Stimulated activated CD4-positive, alpha-beta T cell treated with anti-CD3 and anti-CD28 coated beads, Interleukin-2, amount 100 ng/mL, for 48 hours (primary cell): ENCODE measurements at regions not wholly inside any gene's neighbourhood (a gene's known extent, or its start where the extent isn't known, plus 50 kb on each side); places are given as distances from the start of the nearest gene placed in this dataset.
"Not testable (repeated sequence)": the region's sequence is repeated elsewhere in the genome, so short reads cannot be mapped to it uniquely, and the experiment has no call there.

Source experiments
- DNase-seq, 2 donors: peaks; one replicate each; pipeline ENCODE4 v3.0.0-alpha.2; 2020

- no peak for DNase-seq
Observed at GRCh38 chr2:193869564-193869963, 1674.8 kb upstream of the TMEFF2 start.

DNA sequence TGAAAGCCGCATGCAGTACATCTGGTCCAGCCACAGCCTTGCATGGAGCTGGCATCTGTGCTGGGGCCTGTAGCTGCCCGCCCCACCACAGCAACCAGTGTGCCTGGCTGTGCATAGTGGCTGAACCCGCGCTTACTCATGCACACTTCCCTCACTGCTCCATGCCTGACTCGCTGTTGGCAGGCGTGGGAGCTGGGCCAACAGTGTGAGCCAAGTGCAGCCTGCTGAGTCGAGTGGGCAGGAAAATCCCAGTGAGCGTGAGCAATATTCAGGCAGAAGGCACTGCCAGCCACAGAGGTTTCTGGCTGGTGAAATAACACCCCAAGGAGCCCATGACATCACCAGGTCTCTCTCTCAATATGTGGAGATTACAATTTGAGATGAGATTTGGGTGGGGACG, 1674.1 kb upstream of the TMEFF2 start:
- DNase-seq: no peak

DNA sequence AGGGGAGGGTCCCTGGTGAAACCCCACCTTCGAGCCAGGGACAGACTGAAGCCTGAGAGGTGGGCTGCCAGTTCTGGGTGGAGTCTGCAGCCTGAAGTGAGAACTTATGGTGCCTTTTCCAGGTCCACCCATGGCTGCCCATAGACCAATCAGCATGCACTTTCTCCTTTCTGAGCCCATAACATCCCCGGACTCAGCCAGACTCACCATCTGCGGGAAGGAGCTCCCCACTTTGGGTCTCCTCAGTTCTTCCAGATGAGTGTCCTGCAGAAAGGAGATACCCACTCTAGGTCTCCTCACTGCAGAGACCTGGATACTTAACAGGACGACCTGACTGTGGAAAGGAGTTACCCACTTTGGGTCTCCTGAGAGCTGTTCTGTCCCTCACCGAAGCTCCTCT, 1673.4 kb upstream of the TMEFF2 start:
- no peak for DNase-seq

- no peak for DNase-seq
Observed at GRCh38 chr2:193867454-193867853, 1672.7 kb upstream of the TMEFF2 start.

DNA sequence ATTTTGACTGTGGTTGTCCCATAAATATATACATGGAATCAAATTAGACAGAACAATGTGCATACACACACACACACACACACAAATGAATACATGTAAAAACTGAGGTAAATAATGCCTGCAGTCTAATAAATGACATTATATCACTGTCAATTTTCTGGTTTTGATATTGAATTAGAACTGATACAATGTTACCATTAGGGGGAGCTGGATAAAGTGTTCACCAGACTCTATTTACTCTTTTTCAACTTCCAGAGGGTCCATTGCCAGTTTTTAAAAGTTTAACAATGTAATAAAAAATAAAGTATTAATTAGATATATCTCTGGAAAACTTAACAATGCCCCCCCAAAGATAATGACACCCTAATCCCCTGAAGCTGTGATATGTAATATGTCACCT, 1666.8 kb upstream of the TMEFF2 start:
- no peak for DNase-seq

DNA sequence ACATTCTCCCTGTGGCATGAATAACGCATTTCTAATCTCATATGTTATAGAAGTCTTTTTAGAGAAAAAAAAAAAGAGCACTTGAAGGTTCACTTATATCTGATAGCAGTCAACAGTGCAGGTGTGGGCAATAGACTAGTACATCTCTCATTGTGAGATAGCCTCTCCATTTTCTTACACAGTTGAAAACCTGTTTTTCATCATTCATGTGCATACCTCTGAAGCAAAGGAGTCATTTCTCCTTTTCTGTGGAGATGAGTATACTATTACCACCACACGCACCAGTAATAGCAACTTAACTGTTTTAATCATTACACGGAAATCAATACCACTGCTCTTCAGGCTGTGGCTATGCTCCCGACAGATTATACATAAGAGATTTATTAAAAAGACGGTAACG, 1653.3 kb upstream of the TMEFF2 start:
- no peak for DNase-seq

GRCh38 chr2:193847130-193847529, 1652.4 kb upstream of the TMEFF2 start:
- no peak for DNase-seq

GRCh38 chr2:193845604-193846003, 1650.9 kb upstream of the TMEFF2 start:
- no peak for DNase-seq

DNA sequence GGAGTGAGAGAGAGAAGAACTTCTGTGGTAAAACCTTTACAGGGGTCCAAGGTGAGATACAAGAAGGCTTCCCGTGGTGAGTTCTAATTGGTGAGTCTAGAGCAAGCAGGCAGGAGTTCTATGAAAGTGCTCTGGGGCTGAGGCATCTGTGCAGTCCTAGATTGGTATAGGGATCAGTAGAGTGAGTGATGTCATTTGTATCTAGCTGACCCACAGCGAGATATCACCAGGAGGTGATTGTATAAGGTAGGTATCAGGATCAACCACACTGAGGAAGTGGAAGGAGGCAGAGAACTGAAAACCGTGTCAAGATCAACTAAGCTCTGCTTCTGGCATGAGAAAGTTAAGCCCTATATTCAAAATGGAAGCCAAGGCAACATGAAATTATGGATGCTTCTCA, 1648.9 kb upstream of the TMEFF2 start:
- DNase-seq: no peak

- no peak for DNase-seq
Observed at GRCh38 chr2:193841384-193842150, 1646.8 kb upstream of the TMEFF2 start.

DNA sequence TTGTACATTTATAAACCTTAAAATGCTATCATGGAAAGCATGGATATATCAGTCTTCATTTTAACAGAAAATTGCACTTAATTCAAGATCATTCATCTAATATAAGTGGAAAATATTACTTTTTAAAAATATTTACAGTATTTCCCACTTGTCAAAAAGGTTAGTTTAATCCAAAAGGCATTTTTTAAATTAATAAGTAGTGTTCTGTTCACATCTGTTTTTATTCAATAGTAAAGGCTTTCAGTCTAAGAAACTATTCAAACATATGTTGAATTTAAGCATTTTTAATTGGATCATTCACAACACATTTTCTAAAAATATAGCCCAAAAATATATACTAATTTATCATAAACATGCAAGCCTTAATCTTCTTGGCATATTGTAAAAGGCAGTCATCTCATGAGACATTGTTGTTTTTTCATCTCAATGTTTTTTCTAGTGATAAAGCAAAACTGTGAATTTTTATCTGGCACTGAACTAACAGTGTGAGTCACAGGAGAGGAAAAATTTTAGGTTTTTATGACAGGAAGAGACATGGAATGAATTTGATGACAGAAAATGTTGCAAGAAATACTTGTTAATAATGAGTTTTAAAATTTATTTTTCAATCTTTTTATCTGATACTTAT, 1642.5 kb upstream of the TMEFF2 start:
- no peak for DNase-seq

DNA sequence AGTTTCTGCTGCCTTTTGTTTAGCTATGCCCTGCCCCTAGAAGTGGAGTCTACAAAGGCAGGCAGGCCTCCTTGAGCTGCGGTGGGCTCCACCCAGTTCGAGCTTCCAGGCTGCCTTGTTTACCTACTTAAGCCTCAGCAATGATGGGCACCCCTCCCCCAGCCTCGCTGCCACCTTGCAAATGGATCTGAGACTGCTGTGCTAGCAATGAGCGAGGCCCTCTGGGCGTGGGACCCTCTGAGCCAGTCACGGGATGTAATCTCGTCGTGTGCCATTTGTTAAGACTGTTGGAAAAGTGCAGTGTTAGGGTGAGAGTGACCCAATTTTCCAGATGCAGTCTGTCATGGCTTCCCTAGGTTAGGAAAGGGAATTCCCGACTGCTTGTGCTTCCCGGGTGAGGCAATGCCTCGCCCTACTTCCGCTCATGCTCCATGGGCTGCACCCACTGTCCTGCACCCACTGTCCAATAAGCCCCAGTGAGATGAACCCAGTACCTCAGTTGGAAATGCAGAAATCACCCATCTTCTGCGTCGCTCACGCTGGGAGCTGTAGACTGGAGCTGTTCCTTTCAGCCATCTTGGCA, 1641.8 kb upstream of the TMEFF2 start:
- DNase-seq: not testable (repeated sequence)

- not testable (repeated sequence) for DNase-seq
Observed at GRCh38 chr2:193833895-193834294, 1639.2 kb upstream of the TMEFF2 start.

GRCh38 chr2:193824474-193824873, 1629.7 kb upstream of the TMEFF2 start:
- DNase-seq: no peak

- no peak for DNase-seq
Observed at GRCh38 chr2:193818801-193819499, 1624.2 kb upstream of the TMEFF2 start.

GRCh38 chr2:193816008-193816407, 1621.3 kb upstream of the TMEFF2 start:
- no peak for DNase-seq

GRCh38 chr2:193810533-193810932, 1615.8 kb upstream of the TMEFF2 start:
- no peak for DNase-seq

- DNase-seq: no peak
Observed at GRCh38 chr2:193808877-193809276, 1614.1 kb upstream of the TMEFF2 start.

DNA sequence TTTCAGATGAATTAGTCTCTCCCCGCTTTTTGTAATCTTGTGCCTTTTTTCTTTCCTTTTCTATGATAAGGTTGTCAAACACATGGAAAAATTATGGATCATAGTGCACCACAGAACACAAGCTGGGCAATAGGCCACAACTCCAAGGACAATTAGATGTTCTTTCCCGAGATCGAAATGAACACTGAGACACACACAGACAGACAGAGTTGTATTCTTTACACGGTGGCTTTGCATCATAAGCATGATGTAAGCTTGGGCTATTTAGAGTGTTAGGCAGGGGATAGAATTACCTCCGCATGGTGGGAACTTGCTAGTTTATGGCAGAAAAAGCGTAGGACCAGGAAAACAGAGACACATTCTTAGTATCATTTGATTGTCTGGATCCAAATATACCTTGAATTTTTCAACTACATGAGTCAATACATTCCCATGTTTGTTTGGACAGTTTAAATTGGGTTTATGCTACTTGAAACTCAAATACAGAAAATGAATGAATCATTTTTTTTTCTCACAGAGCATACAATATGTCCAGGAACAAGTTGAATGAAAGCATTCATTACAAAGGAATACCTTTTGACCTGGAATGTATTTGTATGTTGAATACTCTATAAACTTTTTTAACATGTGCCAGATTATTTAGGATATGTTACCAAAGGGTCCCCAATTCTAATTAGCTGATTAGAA, 1611.5 kb upstream of the TMEFF2 start:
- no peak for DNase-seq

DNA sequence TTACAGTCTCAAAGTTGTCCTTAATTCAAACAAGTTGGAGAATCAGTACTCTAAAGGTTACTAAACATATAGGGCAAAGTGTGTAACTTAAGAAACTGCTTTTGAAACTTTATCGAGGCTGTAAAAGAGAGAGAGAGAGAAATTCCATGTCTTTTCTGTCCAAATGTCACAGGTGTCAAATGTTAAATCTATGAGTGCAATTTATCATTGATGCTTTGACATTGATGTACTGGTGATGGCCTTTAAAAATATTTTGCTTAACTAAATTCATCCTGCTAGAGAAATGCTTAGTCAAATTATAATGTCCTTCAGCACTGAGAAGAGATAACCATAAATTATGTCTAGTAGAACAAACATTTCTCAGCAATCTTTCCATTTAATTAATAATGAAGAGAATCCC, 1602.1 kb upstream of the TMEFF2 start:
- DNase-seq: no peak

DNA sequence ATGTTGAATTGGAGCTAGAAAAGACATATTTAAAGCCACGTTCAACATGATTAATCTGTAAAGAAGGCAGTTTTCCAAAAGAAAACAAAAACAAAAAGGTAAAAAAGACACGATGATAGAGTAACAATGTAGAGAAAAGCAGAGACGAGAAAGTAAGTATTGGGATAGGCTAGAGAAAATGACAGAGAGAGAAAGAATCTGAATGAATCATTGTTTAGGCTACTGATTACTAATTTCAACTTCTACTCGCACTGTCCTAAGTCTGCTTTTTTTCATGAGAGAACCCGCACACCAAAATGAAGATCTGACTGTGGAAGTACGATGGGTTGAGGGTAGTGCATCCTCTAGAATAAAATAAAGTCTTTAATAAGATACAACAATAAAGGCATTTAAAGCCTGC, 1599.2 kb upstream of the TMEFF2 start:
- DNase-seq: no peak

GRCh38 chr2:193783681-193784080, 1588.9 kb upstream of the TMEFF2 start:
- no peak for DNase-seq

- DNase-seq: no peak
Observed at GRCh38 chr2:193778293-193778692, 1583.6 kb upstream of the TMEFF2 start.
